Ovary (tissue), 7 donors: ENCODE measurements at regions not wholly inside any gene's neighbourhood (a gene's known extent, or its start where the extent isn't known, plus 50 kb on each side); places are given as distances from the start of the nearest gene placed in this dataset.

Experiments used
- DNase-seq, 5 donors: peaks; one replicate each; pipeline ENCODE4 v3.0.0-alpha.2; 2019 to 2020
- H3K27ac ChIP-seq, 2 donors: fragments of 200-600 bp; one replicate each; pipeline versions ENCODE4 v1.5.1 to v1.8.0; 2019 to 2022
- H3K27me3 ChIP-seq: fragments of 200-600 bp; one replicate; pipeline ENCODE4 v1.8.0; 2022
- H3K36me3 ChIP-seq: fragments of 200-600 bp; sonication (generic); one replicate; pipeline ENCODE4 v1.5.1; 2019
- H3K4me1 ChIP-seq: one replicate; pipeline ENCODE4 v1.8.1; 2013; ENCODE audit warnings: mild to moderate bottlenecking, moderate library complexity; ENCODE audit not compliant: insufficient read depth
- H3K4me3 ChIP-seq: fragments of 200-600 bp; sonication (generic); one replicate; pipeline ENCODE4 v1.5.1; 2017
- H3K9me3 ChIP-seq, 2 donors: fragments of 200-600 bp in 1 of 2; sonication (generic) in 1 of 2; one replicate each; pipeline versions ENCODE4 v1.5.1 to v1.8.1; 2013 to 2019; ENCODE audit warnings: mild to moderate bottlenecking in 1 of 2, moderate library complexity in 1 of 2
- EP300 ChIP-seq: sonication (generic); formaldehyde crosslinking; IDR thresholded peaks from one replicate; pipeline ENCODE4 v1.6.1; 2017; ENCODE audit warnings: antibody characterized with exemption
- POLR2A ChIP-seq: fragments of 450-650 bp; IDR thresholded peaks from one replicate; pipeline ENCODE4 v1.6.1; 2017; ENCODE audit warnings: antibody characterized with exemption, mild to moderate bottlenecking, moderate library complexity
- WGBS, 3 donors: extraction: QIAGEN DNeasy Blood & Tissue Kit in 1 of 3; methylation state at CpG; one replicate each; pipeline versions ENCODE4 v1.1.5 to v1.1.7; 2013 to 2017; 5-methylcytosine and 5-hydroxymethylcytosine counted together
- intact Hi-C, 4 donors: fragments of 100-400 bp; cut with DNase I; formaldehyde crosslinking; loops; one replicate each; pipeline versions ENCODE4 v1.11.0 to v1.15.1; 2022 to 2023
- TF ChIP-seq, protein P1 (sequence below), 3 donors: fragments of 450-650 bp in 2 of 3; fragments of 200-600 bp in 1 of 3; IDR thresholded peaks; one replicate each; pipeline versions ENCODE4 v1.5.1 to v1.8.0; 2016 to 2022; ENCODE audit warnings: antibody characterized with exemption in 3 of 3, mild to moderate bottlenecking in 1 of 3
- donor health status: DM: no; HTN: no; CAD: no; lungs with moderate emphysema.
- donor health status: DM: no; HTN: no; CAD: no.
- donor health status: Bipolar disorder and iron deficiency.
- donor health status: DM: no; HTN: no; CAD: no.
- donor health status: DM: yes; HTN: yes; CAD: no.

- intact Hi-C loops, result no loop called here
- H3K4me3 ChIP-seq, result no peak overlapping the region
- H3K36me3 ChIP-seq, result no peaks in the 10 kb centered on the region
- H3K27me3 ChIP-seq, result no peaks in the 10 kb centered on the region
- no peaks in the 10 kb centered on the region for H3K4me1 ChIP-seq
- no peak for DNase-seq
- no peaks in the 10 kb centered on the region for H3K9me3 ChIP-seq
- TF ChIP-seq, protein P1, sequence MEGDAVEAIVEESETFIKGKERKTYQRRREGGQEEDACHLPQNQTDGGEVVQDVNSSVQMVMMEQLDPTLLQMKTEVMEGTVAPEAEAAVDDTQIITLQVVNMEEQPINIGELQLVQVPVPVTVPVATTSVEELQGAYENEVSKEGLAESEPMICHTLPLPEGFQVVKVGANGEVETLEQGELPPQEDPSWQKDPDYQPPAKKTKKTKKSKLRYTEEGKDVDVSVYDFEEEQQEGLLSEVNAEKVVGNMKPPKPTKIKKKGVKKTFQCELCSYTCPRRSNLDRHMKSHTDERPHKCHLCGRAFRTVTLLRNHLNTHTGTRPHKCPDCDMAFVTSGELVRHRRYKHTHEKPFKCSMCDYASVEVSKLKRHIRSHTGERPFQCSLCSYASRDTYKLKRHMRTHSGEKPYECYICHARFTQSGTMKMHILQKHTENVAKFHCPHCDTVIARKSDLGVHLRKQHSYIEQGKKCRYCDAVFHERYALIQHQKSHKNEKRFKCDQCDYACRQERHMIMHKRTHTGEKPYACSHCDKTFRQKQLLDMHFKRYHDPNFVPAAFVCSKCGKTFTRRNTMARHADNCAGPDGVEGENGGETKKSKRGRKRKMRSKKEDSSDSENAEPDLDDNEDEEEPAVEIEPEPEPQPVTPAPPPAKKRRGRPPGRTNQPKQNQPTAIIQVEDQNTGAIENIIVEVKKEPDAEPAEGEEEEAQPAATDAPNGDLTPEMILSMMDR (IDR thresholded peaks at IDR 0.05), result no peak
- no peak for TF ChIP-seq EP300
- no peak overlapping the region for H3K27ac ChIP-seq
These were observed 124.1 kb upstream of the TMCO5A start for GRCh38 chr15:37810381-37810780.

DNA sequence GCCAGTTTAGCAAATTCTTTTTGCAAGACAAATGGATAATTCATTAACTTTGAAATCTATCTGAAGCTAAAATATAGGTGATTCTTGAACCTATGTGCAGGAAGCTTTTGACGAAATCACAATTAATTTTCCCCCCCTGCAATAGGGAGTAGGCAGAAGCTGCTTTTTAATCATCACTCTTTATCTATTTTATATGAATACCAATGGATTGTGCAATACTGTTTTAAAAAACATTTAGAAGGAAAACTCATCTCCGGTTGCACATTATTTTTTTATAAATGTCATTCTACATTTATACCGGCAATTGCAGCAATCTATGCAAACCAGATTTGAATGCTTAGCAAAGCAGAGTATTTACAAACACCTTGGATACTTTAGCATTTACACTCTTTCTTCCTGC, 121.1 kb upstream of the TMCO5A start:
- Histone ChIP-seq H3K36me3 (no peaks in the 10 kb centered on the region), H3K27ac (no peak overlapping the region), H3K27me3 (no peaks in the 10 kb centered on the region), H3K9me3 (no peaks in the 10 kb centered on the region), H3K4me1 (no peaks in the 10 kb centered on the region), H3K4me3 (no peak overlapping the region)
- intact Hi-C loops, result no loop called here
- no peak for DNase-seq
- TF ChIP-seq, protein P1 (IDR thresholded peaks at IDR 0.05), result no peak
- WGBS, 3 donors, result 67 to 84% (median 73%) methylated on average over 3 of the region's 3 CpGs

- 74 to 87% (median 78%) methylated on average over 5 of the region's 5 CpGs for WGBS, 3 donors
- Histone ChIP-seq H3K4me3 (no peak overlapping the region), H3K27ac (no peak overlapping the region), H3K4me1 (no peaks in the 10 kb centered on the region), H3K36me3 (no peaks in the 10 kb centered on the region), H3K27me3 (no peaks in the 10 kb centered on the region), H3K9me3 (no peaks in the 10 kb centered on the region)
- TF ChIP-seq EP300 (no peak), POLR2A (no peak)
- TF ChIP-seq, protein P1 (IDR thresholded peaks at IDR 0.05), result no peak
- intact Hi-C loops, result no loop called here
- no peak for DNase-seq
These were observed 119.5 kb upstream of the TMCO5A start for GRCh38 chr15:37814847-37815515.

GRCh38 chr15:37818152-37818677, 116.2 kb upstream of the TMCO5A start:
- no peaks in the 10 kb centered on the region for H3K9me3 ChIP-seq
- no peaks in the 10 kb centered on the region for H3K4me1 ChIP-seq
- H3K36me3 ChIP-seq, result no peaks in the 10 kb centered on the region
- intact Hi-C loops, result no loop called here
- DNase-seq, result no peak
- TF ChIP-seq EP300 (no peak), POLR2A (no peak)
- TF ChIP-seq, protein P1 (IDR thresholded peaks at IDR 0.05), result no peak
- H3K4me3 ChIP-seq, result no peak overlapping the region
- 13 to 30% (median 19%) methylated on average over 11 of the region's 11 CpGs for WGBS, 3 donors
- no peaks in the 10 kb centered on the region for H3K27me3 ChIP-seq
- no peak overlapping the region for H3K27ac ChIP-seq
